Lung (tissue), 11 donors: ENCODE measurements at regions not wholly inside any gene's neighbourhood (a gene's known extent, or its start where the extent isn't known, plus 50 kb on each side); places are given as distances from the start of the nearest gene placed in this dataset.
"Not testable (repeated sequence)": the region's sequence is repeated elsewhere in the genome, so short reads cannot be mapped to it uniquely, and the experiment has no call there.

Experiments
- ATAC-seq: fragments of 200-7000 bp; cut with Tn5 transposase; one replicate; pipeline ENCODE4 v1.9.1; 2020; ENCODE audit warnings: moderate number of reproducible peaks; ENCODE audit not compliant: insufficient read depth, low FRiP score
- DNase-seq, 3 donors: peaks; one replicate each; pipeline ENCODE4 v3.0.0-alpha.2; 2013 to 2017
- H3K27ac ChIP-seq, 2 donors: one replicate each; pipeline ENCODE4 v1.5.1; 2013; ENCODE audit warnings: mild to moderate bottlenecking in 2 of 2, moderate library complexity in 2 of 2, control low read depth in 1 of 2, inconsistent platforms in 1 of 2, low read depth in 1 of 2, low read length in 1 of 2
- H3K27me3 ChIP-seq, 3 donors: one replicate each; pipeline ENCODE4 v1.5.1; 2013; ENCODE audit warnings: low read length in 2 of 3; ENCODE audit not compliant: control insufficient read depth in 3 of 3, insufficient read depth in 3 of 3
- H3K36me3 ChIP-seq, 4 donors: one replicate each; pipeline ENCODE4 v1.5.1; 2013; ENCODE audit warnings: low read length in 4 of 4, mild to moderate bottlenecking in 1 of 4, moderate library complexity in 1 of 4; ENCODE audit not compliant: control insufficient read depth in 4 of 4, insufficient read depth in 4 of 4
- H3K4me1 ChIP-seq, 5 donors: one replicate each; pipeline ENCODE4 v1.5.1; 2013; ENCODE audit warnings: low read length in 5 of 5, mild to moderate bottlenecking in 2 of 5, moderate library complexity in 1 of 5; ENCODE audit not compliant: control insufficient read depth in 5 of 5, insufficient read depth in 5 of 5
- H3K4me3 ChIP-seq: one replicate; pipeline ENCODE4 v1.5.1; 2013; ENCODE audit warnings: mild to moderate bottlenecking, control low read depth, moderate library complexity
- H3K9ac ChIP-seq, 2 donors: one replicate each; pipeline ENCODE4 v1.5.1; 2013; ENCODE audit warnings: low read length in 2 of 2, control low read depth in 1 of 2; ENCODE audit not compliant: insufficient read depth in 1 of 2
- H3K9me3 ChIP-seq, 4 donors: one replicate each; pipeline ENCODE4 v1.5.1; 2013; ENCODE audit warnings: low read length in 3 of 4, mild to moderate bottlenecking in 1 of 4, moderate library complexity in 1 of 4; ENCODE audit not compliant: control insufficient read depth in 4 of 4, insufficient read depth in 3 of 4
- WGBS, 2 donors: extraction: QIAGEN DNeasy Blood & Tissue Kit; methylation state at CpG; one replicate each; pipeline ENCODE4 v1.1.7; 2013; 5-methylcytosine and 5-hydroxymethylcytosine counted together
- TF ChIP-seq, protein P1 (sequence below): IDR thresholded peaks from 2 replicates; pipeline ENCODE4 v1.5.1; 2012; ENCODE audit warnings: mild to moderate bottlenecking; ENCODE audit errors: control extremely low read depth, extremely low read depth
- donor health status: control.
- donor health status: control.
- donor health status: Bipolar disorder and iron deficiency.
- donor health status: healthy.
- donor health status: DM: yes; HTN: yes; CAD: no.

DNA sequence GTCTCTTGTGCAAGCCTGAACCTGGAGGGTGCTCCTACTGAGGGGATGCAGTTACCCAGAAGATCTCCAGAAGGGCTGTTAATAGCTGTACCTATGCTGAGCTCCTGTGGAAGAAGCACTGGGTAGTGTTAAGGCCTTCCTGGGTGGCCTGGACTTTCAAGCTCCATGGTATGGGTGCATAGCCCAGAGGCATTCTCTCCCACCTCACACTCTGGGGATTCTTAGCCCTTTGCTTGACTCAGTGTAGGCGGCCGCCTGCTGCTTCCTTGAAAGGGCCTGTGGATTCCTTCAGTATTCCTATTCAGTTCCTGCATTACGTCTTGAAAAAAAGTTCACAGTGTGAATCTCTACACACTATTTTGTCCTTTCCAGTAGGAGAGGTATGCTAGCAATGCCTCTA lies 235.7 kb upstream of the MAGEB16 start:
- WGBS, 2 donors = 72 to 93% methylated on average over 3 of the region's 3 CpGs
- H3K9ac ChIP-seq = no peak overlapping the region
- TF ChIP-seq, protein P1, sequence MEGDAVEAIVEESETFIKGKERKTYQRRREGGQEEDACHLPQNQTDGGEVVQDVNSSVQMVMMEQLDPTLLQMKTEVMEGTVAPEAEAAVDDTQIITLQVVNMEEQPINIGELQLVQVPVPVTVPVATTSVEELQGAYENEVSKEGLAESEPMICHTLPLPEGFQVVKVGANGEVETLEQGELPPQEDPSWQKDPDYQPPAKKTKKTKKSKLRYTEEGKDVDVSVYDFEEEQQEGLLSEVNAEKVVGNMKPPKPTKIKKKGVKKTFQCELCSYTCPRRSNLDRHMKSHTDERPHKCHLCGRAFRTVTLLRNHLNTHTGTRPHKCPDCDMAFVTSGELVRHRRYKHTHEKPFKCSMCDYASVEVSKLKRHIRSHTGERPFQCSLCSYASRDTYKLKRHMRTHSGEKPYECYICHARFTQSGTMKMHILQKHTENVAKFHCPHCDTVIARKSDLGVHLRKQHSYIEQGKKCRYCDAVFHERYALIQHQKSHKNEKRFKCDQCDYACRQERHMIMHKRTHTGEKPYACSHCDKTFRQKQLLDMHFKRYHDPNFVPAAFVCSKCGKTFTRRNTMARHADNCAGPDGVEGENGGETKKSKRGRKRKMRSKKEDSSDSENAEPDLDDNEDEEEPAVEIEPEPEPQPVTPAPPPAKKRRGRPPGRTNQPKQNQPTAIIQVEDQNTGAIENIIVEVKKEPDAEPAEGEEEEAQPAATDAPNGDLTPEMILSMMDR = no peak

DNA sequence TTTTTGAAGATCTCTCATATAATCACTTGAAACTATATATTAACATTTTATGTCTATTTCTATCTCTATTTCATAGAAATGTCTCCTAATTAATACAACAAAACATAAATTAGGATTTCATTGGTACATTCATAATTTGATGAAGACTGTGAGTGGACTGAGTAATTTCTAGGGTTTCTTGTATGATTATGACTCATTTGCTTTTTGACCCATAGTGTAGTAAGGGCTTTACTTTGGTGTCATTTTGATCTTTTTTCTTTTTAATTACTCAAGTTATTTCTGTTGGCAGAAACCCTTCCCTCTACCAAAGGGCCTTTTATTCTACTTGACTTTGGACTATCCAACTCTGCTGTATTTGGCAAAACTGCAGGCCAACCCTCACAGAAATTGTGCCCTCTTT lies 207.9 kb upstream of the MAGEB16 start:
- no peak for DNase-seq
- Histone ChIP-seq H3K27me3 (peaks cover 0 to 3% (median 0%) of the 10 kb centered on the region in 3 donors), H3K27ac (no peak overlapping the region), H3K4me1 (no peaks in the 10 kb centered on the region), H3K9me3 (peaks cover 0 to 4% (median 0%) of the 10 kb centered on the region in 4 donors), H3K36me3 (no peaks in the 10 kb centered on the region), H3K4me3 (no peak overlapping the region), H3K9ac (no peak overlapping the region)
- no peak for ATAC-seq
- TF ChIP-seq, protein P1 = no peak

More for the DNA sequence above, 235.7 kb upstream of the MAGEB16 start:
- Histone ChIP-seq H3K36me3 (no peaks in the 10 kb centered on the region), H3K27me3 (no peaks in the 10 kb centered on the region), H3K27ac (no peak overlapping the region), H3K4me1 (no peaks in the 10 kb centered on the region), H3K9me3 (peaks cover 0 to 2% (median 0%) of the 10 kb centered on the region in 4 donors), H3K4me3 (no peak overlapping the region)
- ATAC-seq (no peak), DNase-seq (no peak)

DNA sequence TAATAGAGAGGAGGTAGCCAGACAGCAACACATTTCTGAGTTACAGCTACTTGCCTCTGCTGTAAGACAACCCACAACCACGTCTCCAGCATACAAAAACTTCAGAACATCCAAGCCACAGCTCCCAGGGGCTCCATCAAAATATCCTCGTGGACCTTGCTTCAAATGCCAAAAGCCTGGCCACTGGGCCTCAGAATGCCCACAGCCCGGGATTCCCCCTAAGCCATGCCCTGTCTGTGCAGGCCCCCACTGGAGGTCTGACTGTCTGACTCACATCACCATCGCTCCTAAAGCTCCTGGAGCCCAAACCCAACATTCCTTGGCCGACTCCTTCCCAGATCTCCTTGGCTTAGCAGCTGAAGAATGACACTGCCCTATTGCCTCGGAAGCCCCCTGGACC lies 186.6 kb upstream of the MAGEB16 start:
- not testable (repeated sequence) for H3K9me3 ChIP-seq, H3K27ac ChIP-seq, H3K27me3 ChIP-seq, H3K9ac ChIP-seq, H3K36me3 ChIP-seq, ATAC-seq, H3K4me3 ChIP-seq, H3K4me1 ChIP-seq, DNase-seq
- WGBS, 2 donors = 69 to 81% methylated on average over 6 of the region's 6 CpGs

DNA sequence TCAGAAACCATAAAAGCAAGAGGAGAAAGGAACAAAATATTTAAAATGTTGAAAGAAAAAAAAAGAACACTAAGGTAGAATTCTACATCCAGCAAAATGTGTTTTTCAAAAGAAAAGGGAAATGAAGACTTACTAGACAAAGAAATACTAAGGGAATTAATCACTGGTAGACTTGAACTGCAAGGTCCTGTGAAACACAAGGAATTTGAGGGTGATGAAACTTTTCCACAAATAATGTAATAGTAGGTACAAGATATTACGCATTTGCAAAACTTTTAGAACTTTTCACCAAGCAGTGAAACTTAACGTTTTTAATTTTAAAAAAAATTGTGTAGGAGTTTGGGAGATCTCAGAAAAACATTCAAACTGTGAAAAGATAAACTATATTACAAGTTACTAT lies 180.3 kb upstream of the MAGEB16 start:
- Histone ChIP-seq H3K36me3 (no peaks in the 10 kb centered on the region), H3K4me1 (no peaks in the 10 kb centered on the region), H3K9ac (no peak overlapping the region), H3K4me3 (no peak overlapping the region), H3K27ac (no peak overlapping the region), H3K9me3 (no peaks in the 10 kb centered on the region), H3K27me3 (peaks cover 0 to 3% (median 0%) of the 10 kb centered on the region in 3 donors)
- ATAC-seq (no peak), DNase-seq (no peak)
- 69 to 73% methylated on average over 2 of the region's 2 CpGs for WGBS, 2 donors
- TF ChIP-seq, protein P1 = no peak
